GM19035 (cell line): ENCODE measurements at regions not wholly inside any gene's neighbourhood (a gene's known extent, or its start where the extent isn't known, plus 50 kb on each side); places are given as distances from the start of the nearest gene placed in this dataset.
"Not testable (repeated sequence)": the region's sequence is repeated elsewhere in the genome, so short reads cannot be mapped to it uniquely, and the experiment has no call there.

Experiments used
- ATAC-seq: cut with Tn5 transposase; IDR thresholded peaks from one replicate; pipeline ENCODE4 v1.9.1; 2021; ENCODE audit not compliant: unreplicated experiment

DNA sequence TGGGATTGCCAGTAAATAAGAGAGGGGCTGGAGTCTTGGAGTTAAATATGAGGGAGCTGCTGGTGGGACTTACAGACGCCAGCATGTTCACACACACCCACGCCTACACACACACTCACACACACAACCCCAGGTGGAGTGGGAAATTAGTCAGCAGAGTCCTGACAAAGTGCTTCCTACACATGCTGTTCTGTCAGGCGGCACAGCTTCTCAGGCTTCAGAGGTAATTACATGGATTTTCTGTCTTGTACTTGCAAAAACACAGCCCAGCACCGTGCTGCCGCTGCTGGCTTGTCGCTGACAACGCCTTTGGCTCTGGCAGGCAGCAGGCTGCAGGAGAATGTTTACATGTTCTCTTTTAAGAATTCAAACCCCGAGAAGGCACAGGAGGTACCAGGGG is 1186.3 kb upstream of the CELF4 start:
- ATAC-seq = no peak

DNA sequence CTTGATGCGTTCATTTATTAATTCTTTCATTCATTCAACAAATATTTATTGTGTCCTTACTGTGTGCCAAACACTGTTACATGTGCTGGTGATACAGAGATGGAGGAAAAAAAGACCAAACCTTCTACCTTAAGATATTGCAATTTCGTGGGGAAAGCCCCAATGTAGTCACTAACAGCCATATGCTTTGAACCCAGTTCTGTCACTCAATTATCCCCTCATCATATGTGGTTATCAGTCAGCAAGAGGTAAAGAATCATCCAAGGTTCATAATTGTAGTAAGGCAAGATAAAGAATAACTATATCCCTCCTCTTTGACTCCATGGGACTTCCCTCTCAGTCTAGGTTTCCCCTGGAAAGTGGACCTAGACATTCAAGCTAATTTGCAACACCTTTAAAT is 1185.6 kb upstream of the CELF4 start:
- ATAC-seq = no peak

DNA sequence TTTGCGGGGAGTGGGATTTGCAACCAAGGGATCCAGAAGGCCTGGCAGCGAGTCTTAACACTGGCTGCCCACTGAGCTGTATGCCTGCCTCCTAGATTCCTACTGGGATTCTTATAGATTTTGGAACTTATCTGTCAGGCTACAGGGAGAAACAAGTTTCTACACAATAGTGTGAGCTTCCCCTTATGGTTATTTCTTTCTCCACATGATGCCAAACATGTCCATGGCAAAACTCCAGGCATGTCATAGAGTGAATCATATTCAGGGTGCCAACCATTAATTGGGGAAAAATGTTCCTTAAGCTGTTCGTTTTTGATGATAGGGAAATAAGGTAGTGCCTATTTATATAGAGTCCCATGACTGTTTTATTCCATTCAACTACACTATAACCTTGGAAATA is 1185.2 kb upstream of the CELF4 start:
- ATAC-seq = no peak

DNA sequence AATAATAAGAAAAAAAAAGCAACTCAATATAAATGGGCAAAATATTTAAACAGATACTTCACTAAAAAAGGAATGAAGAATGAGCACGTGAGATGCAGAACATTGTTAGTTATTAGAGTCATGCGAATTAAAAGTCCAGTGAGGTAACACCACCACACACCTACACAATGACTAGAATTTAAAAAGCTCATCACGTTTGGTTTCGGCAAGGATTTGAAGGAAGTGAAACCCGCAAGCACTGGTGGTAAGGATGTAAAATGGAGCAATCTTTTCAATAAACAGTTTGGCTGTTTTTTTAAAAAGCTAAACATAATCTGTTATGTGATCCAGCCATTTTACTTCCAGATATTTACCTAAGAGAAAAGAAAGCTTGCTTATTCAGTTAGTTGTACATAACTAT is 1181.6 kb upstream of the CELF4 start:
- no peak for ATAC-seq

DNA sequence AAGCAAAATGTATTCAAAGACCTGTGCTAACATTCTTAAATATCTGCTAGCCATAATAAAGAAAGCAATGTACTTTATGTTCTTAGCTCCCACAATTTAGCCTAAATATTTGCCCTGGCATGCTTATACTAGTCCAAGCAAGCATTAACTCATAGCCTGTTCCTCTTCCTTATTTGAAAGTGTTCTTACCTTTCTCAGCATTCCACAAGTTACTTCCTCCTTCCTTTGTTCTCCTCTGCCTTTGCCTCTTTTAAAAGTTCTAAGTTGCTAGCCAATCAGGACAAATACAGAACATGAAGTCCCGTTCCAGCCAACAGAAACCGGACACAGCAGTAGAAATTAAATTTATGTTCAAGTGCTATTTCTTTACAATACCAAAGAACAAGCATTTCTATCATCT is 1154.6 kb upstream of the CELF4 start:
- ATAC-seq = not testable (repeated sequence)

DNA sequence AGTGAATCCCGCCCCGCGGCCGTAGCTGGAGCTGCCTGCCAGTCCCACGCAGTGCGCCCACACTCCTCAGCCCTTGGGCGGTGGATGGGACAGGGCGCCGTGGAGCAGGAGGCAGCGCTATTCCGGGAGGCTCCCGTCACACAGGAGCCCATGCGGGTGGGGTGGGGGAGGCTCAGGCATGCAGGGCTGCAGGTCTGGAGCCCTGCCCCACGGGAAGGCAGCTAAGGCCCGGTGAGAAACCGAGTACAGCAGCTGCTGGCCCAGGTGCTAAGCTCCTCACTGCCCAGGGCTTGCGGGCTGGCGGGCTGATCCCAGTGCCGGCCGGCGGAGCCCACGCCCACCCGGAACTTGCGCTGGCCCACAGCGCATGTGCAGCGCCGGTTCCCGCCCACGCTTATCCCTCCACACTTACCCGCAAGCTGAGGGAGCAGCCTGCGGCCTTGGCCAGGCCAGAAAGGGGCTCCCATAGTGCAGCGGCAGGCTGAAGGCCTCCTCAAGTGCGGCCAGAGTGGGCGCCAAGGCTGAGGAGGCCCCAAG is 1152.8 kb upstream of the CELF4 start:
- ATAC-seq = no peak

DNA sequence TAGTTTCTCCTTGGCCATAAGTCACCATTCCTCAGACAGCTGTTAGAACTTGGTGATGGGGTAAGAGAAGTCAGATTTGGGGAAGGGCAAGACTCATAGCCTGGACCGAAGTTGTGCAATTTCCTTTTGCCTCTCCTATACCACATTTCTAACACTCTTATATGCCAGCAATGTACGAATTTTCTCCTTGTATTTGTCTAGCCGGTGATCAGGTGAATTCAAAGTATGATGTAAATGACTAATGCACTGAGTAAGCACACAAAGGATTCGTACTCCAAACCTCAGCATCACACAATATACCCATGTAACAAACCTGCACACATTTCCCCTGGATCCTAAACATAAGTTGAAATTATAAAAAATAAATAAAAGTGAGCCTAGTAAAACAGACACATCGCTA is 1143.5 kb upstream of the CELF4 start:
- no peak for ATAC-seq

DNA sequence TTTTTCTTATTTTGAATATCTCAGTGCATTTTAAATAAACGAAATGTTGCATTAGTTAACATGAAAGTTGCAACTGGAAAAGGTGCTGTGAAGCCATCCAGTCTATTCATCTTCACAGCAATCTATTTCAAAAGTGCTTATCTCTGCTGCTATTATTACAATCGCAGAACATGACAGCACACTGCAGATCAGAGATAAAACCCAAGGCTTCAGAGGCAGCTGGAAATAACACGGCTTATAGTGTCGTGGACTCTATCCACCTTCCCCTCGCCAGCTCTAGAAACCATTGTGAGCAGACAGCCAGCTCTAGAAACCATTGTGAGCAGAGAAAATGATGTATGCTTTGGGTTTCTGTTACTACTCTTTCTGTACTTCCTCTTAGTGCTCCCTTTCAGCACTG is 1140.8 kb upstream of the CELF4 start:
- no peak for ATAC-seq

DNA sequence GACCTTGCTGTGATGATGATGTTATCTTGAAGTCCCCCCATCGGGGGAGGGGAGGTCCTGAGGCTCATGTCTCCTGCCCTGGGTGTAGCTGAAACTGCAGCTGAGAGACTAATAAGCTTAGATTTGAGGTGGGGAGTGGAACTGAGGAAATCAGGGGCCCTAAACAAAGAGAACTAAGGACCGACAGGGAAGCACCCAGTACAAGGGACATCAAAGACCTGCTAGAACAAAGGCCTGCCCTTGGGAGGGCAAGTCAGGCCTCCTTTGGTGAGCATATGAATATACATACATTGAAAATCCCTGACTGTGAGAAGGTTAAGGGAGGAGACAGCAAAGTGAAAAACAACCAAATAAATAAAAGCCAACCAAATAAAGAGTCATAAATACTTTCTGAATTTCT is 1132.5 kb upstream of the CELF4 start:
- no peak for ATAC-seq

DNA sequence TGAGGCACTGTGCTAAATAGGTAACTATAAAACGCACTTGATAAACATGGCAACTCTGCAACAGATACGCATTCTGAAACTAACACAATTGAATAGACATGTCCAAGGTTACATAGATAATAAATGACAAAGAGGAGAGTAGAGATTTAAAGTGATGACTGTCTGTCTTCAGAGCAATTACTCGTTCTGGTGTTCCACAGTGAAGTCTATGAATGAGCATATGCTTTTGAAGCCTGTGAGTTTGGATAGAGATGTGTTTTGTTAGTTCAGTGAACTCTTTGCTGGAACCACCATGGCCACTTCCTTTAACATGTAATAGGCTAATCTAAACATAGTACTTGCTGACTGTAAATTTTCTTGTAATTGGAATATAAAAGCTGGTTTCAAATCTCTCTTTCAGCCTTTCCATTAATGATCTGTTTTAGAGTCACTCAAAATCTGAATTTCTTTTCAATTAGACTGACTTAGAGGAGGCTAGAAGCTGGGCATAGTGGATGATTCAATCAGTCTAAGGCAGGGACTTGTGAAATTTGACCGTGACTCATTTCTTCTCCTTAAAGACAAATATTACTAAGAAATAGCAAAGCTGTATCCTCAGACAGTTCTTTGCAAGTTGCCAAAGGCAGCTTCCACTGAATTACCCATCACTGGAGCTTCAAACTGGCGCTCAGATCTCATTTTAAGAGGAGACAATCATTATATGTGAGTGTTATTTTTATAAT is 1130.1 kb upstream of the CELF4 start:
- ATAC-seq = no peak

DNA sequence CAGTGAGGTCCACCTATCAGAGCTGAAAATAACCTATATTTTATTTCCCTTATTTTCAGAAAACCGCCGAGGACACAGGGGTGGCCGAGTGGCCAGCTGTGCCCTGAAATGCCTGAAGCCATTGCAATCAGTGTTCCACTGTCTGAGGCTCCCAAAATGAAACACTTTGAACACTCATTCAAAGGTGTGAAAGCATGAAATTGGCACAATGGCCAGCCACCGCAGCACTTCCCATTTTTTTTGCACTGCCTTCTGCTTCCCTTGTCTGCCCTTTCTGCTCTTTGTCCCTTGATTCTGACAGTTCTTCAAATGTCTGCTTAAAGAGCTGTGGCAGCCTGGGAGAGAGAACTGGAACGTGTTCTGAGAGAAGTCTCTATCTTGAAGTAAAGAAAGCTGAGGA is 1127.5 kb upstream of the CELF4 start:
- ATAC-seq = no peak

DNA sequence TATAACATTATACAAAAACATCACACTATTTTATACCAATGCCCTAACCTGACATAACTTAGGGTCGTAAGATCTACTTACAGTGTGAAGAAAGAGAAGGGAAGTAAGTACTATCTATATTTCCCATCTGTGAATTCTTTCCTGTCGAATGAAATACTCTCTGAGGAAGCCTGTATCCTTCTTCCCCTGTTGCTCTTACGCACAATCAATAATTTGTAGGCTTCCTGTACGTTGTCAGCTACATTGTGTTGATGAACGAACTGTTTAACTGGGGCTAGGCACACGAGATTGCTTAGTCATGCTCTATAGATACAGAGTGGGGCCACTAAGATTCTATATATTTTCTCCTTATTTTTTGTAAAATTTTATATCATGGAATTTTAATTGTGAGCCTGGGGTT is 1125.0 kb upstream of the CELF4 start:
- ATAC-seq = no peak

DNA sequence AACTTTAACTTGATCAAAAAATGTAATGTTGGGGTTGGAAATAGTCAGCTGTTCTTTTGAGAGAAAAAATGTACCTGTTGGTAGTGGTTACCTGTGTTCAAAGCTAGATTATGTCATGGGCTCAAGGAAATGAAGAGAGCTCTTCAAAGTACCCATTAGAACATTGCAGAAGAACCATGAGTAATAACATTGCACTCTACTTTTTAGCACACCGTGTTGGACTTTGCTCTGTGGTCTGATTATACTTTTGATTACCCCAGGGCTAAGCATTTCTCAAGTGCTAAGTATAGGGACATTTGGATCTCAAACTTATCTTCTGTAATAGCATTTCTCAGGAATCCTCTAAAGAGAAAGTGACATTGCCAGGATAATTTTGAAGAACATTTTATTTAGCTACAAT is 1122.8 kb upstream of the CELF4 start:
- ATAC-seq = no peak

DNA sequence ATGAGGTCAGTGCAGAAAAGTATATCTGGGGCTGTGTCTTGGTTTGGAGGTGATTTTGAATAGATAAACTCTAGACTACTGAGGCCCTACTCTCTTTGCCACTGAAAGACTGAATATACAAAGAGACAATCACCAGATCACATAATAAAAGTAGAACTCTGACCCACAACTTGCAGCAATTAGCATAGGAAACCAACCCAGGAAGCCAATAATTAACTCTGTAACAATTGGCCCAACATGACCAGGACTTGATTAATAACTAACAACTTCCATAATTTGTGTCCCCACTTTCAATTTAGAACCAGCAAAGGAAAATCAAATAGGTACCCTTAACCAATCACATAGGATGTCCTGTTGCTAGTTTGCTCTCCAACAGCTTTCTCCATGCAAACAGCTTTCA is 1104.9 kb upstream of the CELF4 start:
- no peak for ATAC-seq

DNA sequence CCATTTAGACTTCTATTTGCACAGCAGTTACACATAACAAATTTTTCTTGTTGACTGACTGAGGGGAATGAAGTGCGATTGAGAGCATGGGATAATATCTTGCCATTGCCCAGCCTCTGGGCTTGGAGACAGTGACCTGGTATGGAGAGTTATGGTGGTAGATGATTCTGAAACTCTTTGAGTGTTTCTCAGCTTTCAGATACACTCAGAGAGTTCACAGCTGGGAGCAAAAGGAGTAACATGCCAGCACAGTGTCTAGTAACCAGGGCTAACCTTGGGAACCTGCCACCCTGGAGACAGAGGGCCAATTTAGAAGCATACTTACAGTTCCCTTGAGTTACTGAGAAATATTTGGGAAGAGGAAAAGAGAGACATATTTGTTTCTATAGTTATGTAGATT is 1099.3 kb upstream of the CELF4 start:
- no peak for ATAC-seq

DNA sequence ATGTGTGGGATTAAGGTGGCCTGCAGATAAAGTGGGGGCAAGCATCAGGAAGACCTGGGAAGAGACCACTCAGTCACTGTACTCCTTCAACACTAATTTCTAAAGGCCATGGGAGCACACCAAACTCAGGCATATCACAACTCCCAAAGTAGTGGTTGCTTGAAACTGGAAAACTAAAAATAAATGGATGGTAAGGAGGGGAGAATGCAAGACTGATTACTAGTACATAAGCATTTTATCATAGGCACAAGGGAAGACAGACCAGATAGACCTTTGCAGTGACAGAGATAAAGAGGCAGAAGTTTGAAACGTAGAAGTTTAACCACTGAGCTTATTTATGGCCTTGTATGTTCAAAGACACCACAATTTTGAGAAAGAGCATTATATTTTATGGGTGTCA is 1098.1 kb upstream of the CELF4 start:
- ATAC-seq = no peak

DNA sequence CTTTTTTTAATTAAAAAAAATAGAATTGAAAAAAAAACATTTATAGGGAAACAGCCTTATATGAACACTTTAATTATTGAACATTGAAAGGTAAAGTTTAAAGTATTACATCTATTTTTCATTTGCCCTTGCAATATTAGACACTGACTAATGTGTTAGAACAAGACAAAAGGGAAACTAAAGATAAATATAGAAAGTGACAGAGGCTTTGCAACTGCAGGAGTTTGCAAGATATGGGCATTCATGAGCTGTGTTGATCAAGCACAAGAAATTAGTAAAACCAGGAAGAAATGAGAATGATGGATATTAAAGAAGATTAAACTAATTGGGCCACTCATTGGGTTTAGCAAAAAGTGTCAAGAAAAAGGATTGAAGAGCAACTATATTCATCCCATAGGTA is 1097.7 kb upstream of the CELF4 start:
- ATAC-seq = no peak

DNA sequence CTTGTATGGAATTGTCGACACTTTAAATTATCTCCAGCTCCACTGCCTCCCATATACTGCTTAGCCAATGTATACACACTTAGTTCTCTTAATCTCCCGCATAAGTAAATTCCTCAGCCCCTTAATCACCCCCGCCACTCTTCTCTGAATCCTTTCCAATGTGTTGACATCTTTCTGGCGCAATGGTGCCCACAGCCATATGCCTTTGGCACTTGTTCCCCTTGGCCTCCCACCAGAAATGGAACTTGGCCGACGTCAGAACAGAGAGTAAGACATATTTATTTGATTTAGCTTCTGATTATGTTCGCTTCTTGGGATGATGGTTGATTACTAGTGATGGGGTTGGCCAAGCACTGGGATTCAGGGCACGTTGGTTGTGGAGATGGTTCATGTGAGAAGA is 1089.3 kb upstream of the CELF4 start:
- no peak for ATAC-seq

DNA sequence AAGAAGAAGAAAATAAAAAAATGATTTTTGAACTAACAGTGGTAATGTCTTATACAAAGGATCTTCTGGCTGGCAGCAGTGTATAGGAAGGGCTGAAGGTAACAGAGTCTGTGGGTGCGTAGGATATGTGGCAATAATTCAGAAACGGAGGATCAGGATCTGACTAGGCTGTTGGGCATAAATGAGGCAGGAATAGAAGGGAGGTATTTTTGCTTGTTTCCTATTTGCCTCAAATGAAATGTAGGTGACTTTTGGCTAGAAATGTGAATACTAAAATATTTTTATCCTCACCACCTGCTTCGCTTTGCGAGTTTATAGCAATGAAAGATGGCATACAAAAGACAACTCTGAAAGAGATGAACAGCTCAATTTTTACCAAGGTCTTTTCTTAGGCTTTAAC is 1086.1 kb upstream of the CELF4 start:
- no peak for ATAC-seq

DNA sequence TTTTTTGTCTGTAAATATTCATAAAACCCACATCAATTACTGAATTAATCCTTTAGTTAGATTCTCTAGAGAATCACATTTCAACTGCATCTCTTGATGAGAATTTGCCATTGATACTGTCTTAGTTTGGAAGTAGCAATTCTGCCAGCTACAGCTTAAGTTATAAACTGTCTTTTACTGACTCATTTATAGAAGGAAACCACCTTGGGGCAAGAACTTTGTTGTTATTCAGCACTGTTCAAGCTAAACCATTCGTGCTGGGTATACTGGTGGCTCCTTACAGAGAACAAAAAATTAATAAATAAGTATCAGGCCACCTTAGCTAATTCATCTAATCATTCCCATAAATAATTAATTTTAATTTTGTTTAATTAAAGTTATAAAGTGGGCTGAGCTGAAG is 1082.6 kb upstream of the CELF4 start:
- ATAC-seq = no peak

DNA sequence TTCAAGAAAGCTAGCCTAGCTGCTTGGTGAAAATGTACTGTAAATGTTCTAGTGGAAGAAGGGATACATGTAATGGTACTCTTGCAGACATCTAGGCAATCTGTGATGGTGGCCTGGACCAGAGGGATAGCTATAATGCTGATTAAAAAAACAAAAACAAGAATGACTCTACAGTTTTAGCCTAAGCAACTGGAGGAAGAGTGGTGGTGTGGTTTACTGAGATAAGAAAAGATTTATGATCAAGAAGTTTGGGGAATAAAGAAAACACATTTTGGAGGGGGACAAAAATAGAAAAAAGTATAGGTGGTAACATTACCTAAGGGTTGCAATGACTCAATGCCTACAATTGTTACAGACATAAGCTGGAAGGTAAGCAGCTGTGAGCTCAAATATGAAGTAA is 1080.7 kb upstream of the CELF4 start:
- ATAC-seq = no peak

DNA sequence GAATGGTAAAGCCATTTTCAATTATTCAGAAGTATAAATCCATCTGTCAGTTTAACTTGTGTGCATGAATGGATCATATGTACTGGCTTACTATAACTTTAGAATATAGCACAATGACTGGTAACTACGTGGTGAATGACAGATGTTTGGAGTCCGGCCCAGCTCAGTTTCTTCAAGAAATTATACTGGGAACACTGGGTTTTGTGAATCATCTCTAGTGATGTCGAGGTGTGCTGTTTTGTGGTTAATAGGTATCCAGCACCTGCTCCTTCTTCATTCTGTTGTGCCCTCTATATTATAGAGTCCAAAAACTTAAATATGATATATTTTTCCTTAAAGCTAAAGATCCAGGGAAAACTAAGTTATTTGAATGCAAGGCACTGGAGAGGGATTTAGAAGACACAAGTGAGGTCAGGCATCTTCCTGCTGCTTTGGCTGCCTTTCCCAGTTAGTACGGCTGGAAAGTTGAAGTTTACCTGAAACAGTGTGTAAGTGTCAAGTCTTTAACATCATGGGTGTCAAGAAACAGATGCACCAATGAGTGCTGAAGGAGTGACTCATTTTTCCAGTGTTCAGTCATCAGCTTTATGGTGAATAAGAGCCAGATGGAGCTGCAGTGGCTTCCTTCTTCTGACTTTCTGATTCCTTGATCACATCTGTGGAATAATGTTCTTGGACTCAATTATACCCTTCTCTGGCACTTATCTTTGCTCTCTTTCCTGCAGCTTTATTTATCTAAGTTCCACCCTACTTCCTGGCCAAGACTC is 1079.5 kb upstream of the CELF4 start:
- ATAC-seq = no peak

DNA sequence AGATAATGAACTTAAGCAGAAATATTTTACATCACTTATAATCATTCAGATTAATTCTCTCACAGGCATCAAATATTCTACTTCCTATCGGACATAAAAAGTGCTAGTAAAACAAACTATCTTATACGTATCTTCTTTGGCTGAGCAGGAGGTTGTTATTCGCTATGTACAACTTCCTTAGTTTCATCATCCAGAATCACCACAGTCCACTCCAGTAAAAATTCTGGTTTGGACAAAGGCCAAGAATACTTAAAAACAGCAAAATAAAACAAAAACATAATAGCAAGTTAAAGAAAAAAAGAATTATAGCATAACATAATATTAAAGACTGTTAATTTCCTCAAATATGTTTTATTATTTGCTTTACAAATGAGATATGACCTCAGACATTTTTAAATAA is 1077.1 kb upstream of the CELF4 start:
- ATAC-seq = no peak
